HepG2 (cell line): ENCODE measurements at regions not wholly inside any gene's neighbourhood (a gene's known extent, or its start where the extent isn't known, plus 50 kb on each side); places are given as distances from the start of the nearest gene placed in this dataset.

Source experiments
- ATAC-seq: fragments of 200-7000 bp; cut with Tn5 transposase; 3 replicates; pipeline ENCODE4 v1.9.1; 2020; ENCODE audit warnings: mild to moderate bottlenecking, moderate library complexity
- BruUV-seq: library from RNA; stranded (reverse); fragments of 400-500 nt; replicated peaks from 2 replicates; lab custom pipeline; 2021; lab: Mats Ljungman, UMichigan
- CTCF ChIA-PET: fragments of 300-600 bp; formaldehyde crosslinking; extraction: SDS; loops from one replicate; lab custom pipeline; 2021; ENCODE audit warnings: low total read pairs, inconsistent platforms, low intra/inter-chr PET ratio; lab: Yijun Ruan, JAX
- POLR2A ChIA-PET: fragments of 350-600 bp; sonication (Branson Sonifier 250); formaldehyde crosslinking; loops from one replicate; lab custom pipeline; 2020; ENCODE audit warnings: antibody characterized with exemption, inconsistent platforms; lab: Yijun Ruan, JAX
- DNase-seq: peaks from one replicate; pipeline ENCODE4 v3.0.0-alpha.2; 2015; ENCODE audit warnings: low spot score
- FAIRE-seq: peaks from 3 replicates; lab custom pipeline; 2011; peaks lifted over from hg19 to GRCh38; lab: Jason Lieb, UNC
- H2AFZ ChIP-seq: one replicate; pipeline ENCODE4 v1.6.1; 2011; ENCODE audit warnings: low read length, inconsistent platforms
- H3K27ac ChIP-seq: fragments of 300-600 bp; 3 replicates; pipeline ENCODE4 v1.8.0; 2011; ENCODE audit warnings: mixed run types, mild to moderate bottlenecking, mixed read lengths, low read length, inconsistent platforms; ENCODE audit not compliant: insufficient read depth; ENCODE audit errors: extremely low read length
- H3K27me3 ChIP-seq, 2 experiments: fragments of 200-600 bp in 1 of 2; 2 replicates in 1 of 2; 3 replicates in 1 of 2; pipeline versions ENCODE4 v1.6.0 to v1.8.0; 2011; ENCODE audit warnings: low read length in 2 of 2, mild to moderate bottlenecking in 2 of 2, moderate library complexity in 2 of 2, inconsistent platforms in 1 of 2; ENCODE audit not compliant: insufficient read depth in 2 of 2, control insufficient read depth in 1 of 2
- H3K36me3 ChIP-seq, 2 experiments: fragments of 200-600 bp in 1 of 2; replicated peaks in 1 of 2; 2 replicates in 1 of 2; 3 replicates in 1 of 2; pipeline versions ENCODE4 v1.5.1 to v1.8.0; 2011; ENCODE audit warnings: low read length in 2 of 2, inconsistent platforms in 1 of 2; ENCODE audit not compliant: insufficient read depth in 2 of 2, control insufficient read depth in 1 of 2
- H3K4me1 ChIP-seq: 2 replicates; pipeline ENCODE4 v1.5.1; 2012; ENCODE audit warnings: low read length, inconsistent platforms; ENCODE audit not compliant: insufficient read depth
- H3K4me2 ChIP-seq: 2 replicates; pipeline ENCODE4 v1.6.0; 2011; ENCODE audit warnings: low read depth, low read length, inconsistent platforms
- H3K4me3 ChIP-seq, 3 experiments: fragments of 200-600 bp in 1 of 3; sonication (generic), shearing (Covaris generic) in 1 of 3; replicated peaks in 1 of 3; 2 replicates each; pipeline ENCODE4 v1.5.1; 2011 to 2016; ENCODE audit warnings: low read length in 3 of 3, inconsistent platforms in 2 of 3, low read depth in 2 of 3, mild to moderate bottlenecking in 2 of 3, control low read depth in 1 of 3, mixed read lengths in 1 of 3; ENCODE audit not compliant: insufficient read depth in 1 of 3
- H3K79me2 ChIP-seq: one replicate; pipeline ENCODE4 v1.6.1; 2011; ENCODE audit warnings: low read length, inconsistent platforms; ENCODE audit not compliant: insufficient read depth
- H3K9ac ChIP-seq: 2 replicates; pipeline ENCODE4 v1.6.0; 2011; ENCODE audit warnings: mild to moderate bottlenecking, low read depth, low read length, inconsistent platforms; ENCODE audit not compliant: insufficient read depth
- H3K9me3 ChIP-seq: 2 replicates; pipeline ENCODE4 v1.5.1; 2012; ENCODE audit warnings: mild to moderate bottlenecking, low read length
- H4K20me1 ChIP-seq: 2 replicates; pipeline ENCODE4 v1.6.0; 2011; ENCODE audit warnings: inconsistent platforms, mild to moderate bottlenecking, low read length, moderate library complexity; ENCODE audit not compliant: insufficient read depth
- PHF21A ChIP-seq: sonication (generic); formaldehyde crosslinking; IDR thresholded peaks from 2 replicates; pipeline ENCODE4 v1.5.0; 2020; ENCODE audit warnings: mild to moderate bottlenecking, missing genetic modification reagents
- ZBTB7A ChIP-seq: sonication (generic); formaldehyde crosslinking; IDR thresholded peaks from 2 replicates; pipeline ENCODE4 v1.8.0; 2022; ENCODE audit warnings: mild to moderate bottlenecking, missing genetic modification reagents
- ZNF264 ChIP-seq: sonication (generic); formaldehyde crosslinking; IDR thresholded peaks from 2 replicates; pipeline ENCODE4 v1.4.0; 2020; ENCODE audit warnings: missing genetic modification reagents
- ZNF292 ChIP-seq: sonication (generic); formaldehyde crosslinking; IDR thresholded peaks from 2 replicates; pipeline ENCODE4 v1.8.1; 2022; ENCODE audit warnings: mild to moderate bottlenecking, low read depth, missing genetic modification reagents, borderline replicate concordance
- ZNF354B ChIP-seq: sonication (generic); formaldehyde crosslinking; IDR thresholded peaks from 2 replicates; pipeline ENCODE4 v1.8.0; 2022; ENCODE audit warnings: mild to moderate bottlenecking, missing genetic modification reagents
- ZNF468 ChIP-seq: sonication (generic); formaldehyde crosslinking; IDR thresholded peaks from 2 replicates; pipeline ENCODE4 v1.8.0; 2022; ENCODE audit warnings: mild to moderate bottlenecking, moderate library complexity, missing genetic modification reagents
- ZNF563 ChIP-seq: sonication (generic); formaldehyde crosslinking; IDR thresholded peaks from 2 replicates; pipeline ENCODE4 v1.8.0; 2022; ENCODE audit warnings: mild to moderate bottlenecking, moderate library complexity, missing genetic modification reagents
- ZNF878 ChIP-seq: sonication (generic); formaldehyde crosslinking; IDR thresholded peaks from 2 replicates; pipeline ENCODE4 v1.8.1; 2023; ENCODE audit warnings: mild to moderate bottlenecking, missing genetic modification reagents, moderate library complexity
- ZUFSP ChIP-seq: sonication (generic); formaldehyde crosslinking; IDR thresholded peaks from 2 replicates; pipeline ENCODE4 v1.9.0; 2021; ENCODE audit warnings: missing genetic modification reagents, mild to moderate bottlenecking, borderline replicate concordance
- WGBS: methylation state at CpG from one replicate; pipeline ENCODE4 v1.1.6; 2017; ENCODE audit warnings: low lambda C conversion rate; 5-methylcytosine and 5-hydroxymethylcytosine counted together
- in situ Hi-C: cut with HindIII; loops from 2 replicates; pipeline ENCODE4 v1.10.0; 2017; ENCODE audit warnings: low pct_unique_long_range_greater_than_20kb; ENCODE audit not compliant: extremely low pct_ligation_motif_present
- intact Hi-C: fragments of 100-400 bp; cut with micrococcal nuclease; formaldehyde crosslinking; loops from one replicate; pipeline ENCODE4 v1.10.0; 2022; ENCODE audit not compliant: unreplicated experiment
- TF ChIP-seq, protein P1 (sequence below), 2 experiments: sonication (generic) in 1 of 2; formaldehyde crosslinking in 1 of 2; IDR thresholded peaks; 2 replicates each; pipeline versions ENCODE4 v1.4.0 to v1.6.1; 2016 to 2020; ENCODE audit warnings: borderline replicate concordance in 1 of 2, low read depth in 1 of 2, mild to moderate bottlenecking in 1 of 2, missing genetic modification reagents in 1 of 2

- TF ChIP-seq, protein P1, sequence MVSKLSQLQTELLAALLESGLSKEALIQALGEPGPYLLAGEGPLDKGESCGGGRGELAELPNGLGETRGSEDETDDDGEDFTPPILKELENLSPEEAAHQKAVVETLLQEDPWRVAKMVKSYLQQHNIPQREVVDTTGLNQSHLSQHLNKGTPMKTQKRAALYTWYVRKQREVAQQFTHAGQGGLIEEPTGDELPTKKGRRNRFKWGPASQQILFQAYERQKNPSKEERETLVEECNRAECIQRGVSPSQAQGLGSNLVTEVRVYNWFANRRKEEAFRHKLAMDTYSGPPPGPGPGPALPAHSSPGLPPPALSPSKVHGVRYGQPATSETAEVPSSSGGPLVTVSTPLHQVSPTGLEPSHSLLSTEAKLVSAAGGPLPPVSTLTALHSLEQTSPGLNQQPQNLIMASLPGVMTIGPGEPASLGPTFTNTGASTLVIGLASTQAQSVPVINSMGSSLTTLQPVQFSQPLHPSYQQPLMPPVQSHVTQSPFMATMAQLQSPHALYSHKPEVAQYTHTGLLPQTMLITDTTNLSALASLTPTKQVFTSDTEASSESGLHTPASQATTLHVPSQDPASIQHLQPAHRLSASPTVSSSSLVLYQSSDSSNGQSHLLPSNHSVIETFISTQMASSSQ (IDR thresholded peaks at IDR 0.05; ENCODE audit: low read depth): no peak
- TF ChIP-seq, protein P1 (CRISPR knock-in tag; IDR thresholded peaks at IDR 0.05; ENCODE audit: borderline replicate concordance): no peak
- TF ChIP-seq ZNF354B (CRISPR knock-in tag) (no peak), ZNF292 (no peak), PHF21A (CRISPR knock-in tag) (no peak), ZNF563 (CRISPR knock-in tag) (no peak), ZNF264 (CRISPR knock-in tag) (no peak)
Observed at GRCh38 chr7:67620216-67620933, 623.7 kb downstream of the TYW1 start (continued).

- BruUV-seq: no TSS peak
- no peak overlapping the region for H3K9ac ChIP-seq
- no peak overlapping the region for H2AFZ ChIP-seq
- CTCF ChIA-PET: no interaction called here
- in situ Hi-C loops: no loop called here
- H3K27ac ChIP-seq: no peak overlapping the region
- no peaks in the 10 kb centered on the region for H3K4me1 ChIP-seq
- WGBS: 0% methylated on average over 1 of the region's 3 CpGs
- H3K79me2 ChIP-seq: no peaks in the 10 kb centered on the region
- intact Hi-C loops: loop anchor here (10.0 kb wide), 1 partner anchor 233 kb away; no protein-coding TSS in a partner anchor
- H4K20me1 ChIP-seq: no peaks in the 10 kb centered on the region
- ATAC-seq (no peak), FAIRE-seq (no peak)
- POLR2A ChIA-PET: no interaction called here
- no peak overlapping the region for H3K4me2 ChIP-seq
- no peak overlapping the region for H3K4me3 ChIP-seq
- no peak for TF ChIP-seq ZNF468 (CRISPR knock-in tag)
- TF ChIP-seq ZUFSP (CRISPR knock-in tag): no peak
- TF ChIP-seq ZNF878 (CRISPR knock-in tag): no peak
- no peak for TF ChIP-seq ZBTB7A (CRISPR knock-in tag)
- TF ChIP-seq, all 625 proteins: peak for 0
- Histone ChIP-seq H3K27me3 (peaks cover 0 to 8% of the 10 kb centered on the region in 2 experiments; a peak in 3 of 5 replicates), H3K36me3 (no peaks in the 10 kb centered on the region), H3K9me3 (no peaks in the 10 kb centered on the region)
- DNase-seq: no peak
Observed at GRCh38 chr7:67621704-67622103, 625.1 kb downstream of the TYW1 start.
